GM06990 (cell line): ENCODE measurements at regions not wholly inside any gene's neighbourhood (a gene's known extent, or its start where the extent isn't known, plus 50 kb on each side); places are given as distances from the start of the nearest gene placed in this dataset.

Experiments used
- DNase-seq: peaks from one replicate; pipeline ENCODE4 v3.0.0-alpha.2; 2011; ENCODE audit not compliant: insufficient read length; ENCODE audit errors: extremely low read depth
- H3K27me3 ChIP-seq: replicated peaks from 2 replicates; pipeline ENCODE4 v1.6.0; 2011; ENCODE audit warnings: low read length; ENCODE audit not compliant: control insufficient read depth, insufficient read depth
- H3K36me3 ChIP-seq: 2 replicates; pipeline ENCODE4 v1.5.1; 2011; ENCODE audit warnings: low read length; ENCODE audit not compliant: control insufficient read depth, insufficient read depth
- H3K4me3 ChIP-seq: replicated peaks from 2 replicates; pipeline ENCODE4 v1.5.1; 2011; ENCODE audit warnings: low read depth, mild to moderate bottlenecking, control low read depth, low read length
- CTCF ChIP-seq: IDR thresholded peaks from 2 replicates; pipeline ENCODE4 v1.5.1; 2011; ENCODE audit warnings: low read length, control low read depth, mild to moderate bottlenecking, inconsistent platforms; ENCODE audit not compliant: insufficient read depth, poor library complexity, severe bottlenecking

GRCh38 chr11:133732109-133732674 is 113.1 kb downstream of the SPATA19 start:
- TF ChIP-seq CTCF, result no peak
- Histone ChIP-seq H3K36me3 (no peaks in the 10 kb centered on the region), H3K27me3 (no peaks in the 10 kb centered on the region), H3K4me3 (no peak overlapping the region)
- no peak for DNase-seq

GRCh38 chr11:133727774-133728173 is 117.5 kb downstream of the SPATA19 start:
- DNase-seq, result no peak
- Histone ChIP-seq H3K36me3 (no peaks in the 10 kb centered on the region), H3K27me3 (no peaks in the 10 kb centered on the region; the same call in 1 of the 2 replicates), H3K4me3 (no peak overlapping the region)
- no peak for TF ChIP-seq CTCF

- H3K4me3 ChIP-seq, result no peak overlapping the region
- DNase-seq, result no peak
- H3K36me3 ChIP-seq, result no peaks in the 10 kb centered on the region
- no peaks in the 10 kb centered on the region; the same call in 1 of the 2 replicates for H3K27me3 ChIP-seq
- TF ChIP-seq CTCF, result no peak
Measured at GRCh38 chr11:133726542-133726941, 118.8 kb downstream of the SPATA19 start.

- Histone ChIP-seq H3K4me3 (no peak overlapping the region), H3K27me3 (no peaks in the 10 kb centered on the region; the same call in 1 of the 2 replicates), H3K36me3 (no peaks in the 10 kb centered on the region)
- TF ChIP-seq CTCF, result no peak
- no peak for DNase-seq
Measured at GRCh38 chr11:133724116-133724515, 121.2 kb downstream of the SPATA19 start.

GRCh38 chr11:133723056-133723455 is 122.3 kb downstream of the SPATA19 start:
- no peak for DNase-seq
- Histone ChIP-seq H3K4me3 (no peak overlapping the region), H3K36me3 (no peaks in the 10 kb centered on the region), H3K27me3 (no peaks in the 10 kb centered on the region; the same call in 1 of the 2 replicates)
- no peak for TF ChIP-seq CTCF

- H3K27me3 ChIP-seq, result no peaks in the 10 kb centered on the region; the same call in 1 of the 2 replicates
- H3K36me3 ChIP-seq, result no peaks in the 10 kb centered on the region
- no peak overlapping the region for H3K4me3 ChIP-seq
- DNase-seq, result no peak
- TF ChIP-seq CTCF, result no peak
Measured at GRCh38 chr11:133720951-133721350, 124.4 kb downstream of the SPATA19 start.
